ENCODE measurements at regions not wholly inside any gene's neighbourhood (a gene's known extent, or its start where the extent isn't known, plus 50 kb on each side); places are given as distances from the start of the nearest gene placed in this dataset.

DNA sequence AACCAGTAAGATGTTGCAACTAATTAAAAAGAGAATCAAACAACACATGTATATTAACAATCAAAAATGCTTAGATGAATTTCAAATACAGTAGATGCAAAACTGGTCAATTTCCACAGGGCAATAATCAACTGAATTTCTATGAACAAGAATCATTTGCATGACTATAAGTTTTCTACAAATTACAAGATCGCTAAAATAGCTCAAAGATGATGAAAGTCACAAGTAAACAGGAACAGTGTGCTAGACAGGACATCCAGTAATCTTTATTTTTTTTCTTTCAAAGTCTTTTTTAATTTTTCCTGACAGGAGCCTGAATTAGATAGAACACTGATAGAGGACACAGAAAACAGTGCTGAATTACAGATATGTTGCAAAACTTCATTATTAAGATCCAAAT, 608.2 kb upstream of the DAB2 start:
- no peak for DNase-seq

DNA sequence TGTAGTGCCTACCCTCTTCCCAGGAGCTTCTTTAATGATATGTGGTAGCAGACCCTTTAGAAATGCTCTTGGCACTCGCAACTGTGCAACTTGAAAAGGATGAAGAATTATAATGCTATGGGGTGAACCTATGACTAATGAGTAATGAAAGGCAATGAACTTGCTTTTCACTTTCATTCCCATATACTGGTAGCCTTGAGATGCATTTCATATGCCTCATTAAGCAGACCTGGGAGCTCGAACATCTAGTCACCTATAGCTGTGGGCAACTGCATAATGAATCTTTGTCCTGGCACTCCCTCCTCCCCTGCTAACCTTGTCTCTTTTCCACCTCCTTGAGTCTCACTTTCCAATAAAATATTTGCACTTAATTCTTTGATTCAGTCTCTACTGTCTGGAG, 605.9 kb upstream of the DAB2 start:
- no peak for DNase-seq

DNA sequence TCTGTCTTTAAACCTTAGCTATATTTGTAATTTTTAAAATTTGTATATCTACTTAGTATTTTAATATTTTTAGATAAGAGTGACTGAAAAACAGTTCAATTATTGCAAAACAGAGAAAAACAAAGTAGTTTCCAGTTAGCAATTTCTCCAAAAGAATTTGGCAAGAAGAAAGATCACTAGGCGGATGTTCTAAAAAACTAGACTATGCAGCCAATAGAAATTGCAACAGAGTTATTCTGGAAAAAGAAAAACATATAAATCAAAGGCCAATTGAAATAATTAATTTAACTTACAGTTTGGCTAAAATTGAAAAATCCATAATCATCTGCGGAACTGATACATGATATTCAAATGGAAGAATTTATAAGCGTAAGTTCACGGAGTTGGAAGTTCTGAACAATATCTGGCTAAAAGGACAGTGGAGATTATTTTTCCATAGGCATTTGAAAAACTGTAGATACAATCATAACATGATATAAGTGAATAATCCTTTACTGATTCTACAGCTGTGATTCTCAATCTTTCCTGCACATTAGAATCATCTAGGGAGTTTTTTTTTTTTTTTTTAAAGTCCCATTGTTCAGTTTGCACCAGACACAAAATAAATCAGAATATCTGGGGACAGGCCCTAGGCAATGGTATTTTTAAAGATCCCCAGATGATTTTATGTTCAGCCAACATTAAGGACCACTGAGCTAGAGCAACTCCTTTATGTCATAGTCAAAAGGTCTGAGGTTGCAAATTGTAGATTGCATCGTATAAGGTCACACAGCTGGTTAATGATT, 605.1 kb upstream of the DAB2 start:
- no peak for DNase-seq

DNA sequence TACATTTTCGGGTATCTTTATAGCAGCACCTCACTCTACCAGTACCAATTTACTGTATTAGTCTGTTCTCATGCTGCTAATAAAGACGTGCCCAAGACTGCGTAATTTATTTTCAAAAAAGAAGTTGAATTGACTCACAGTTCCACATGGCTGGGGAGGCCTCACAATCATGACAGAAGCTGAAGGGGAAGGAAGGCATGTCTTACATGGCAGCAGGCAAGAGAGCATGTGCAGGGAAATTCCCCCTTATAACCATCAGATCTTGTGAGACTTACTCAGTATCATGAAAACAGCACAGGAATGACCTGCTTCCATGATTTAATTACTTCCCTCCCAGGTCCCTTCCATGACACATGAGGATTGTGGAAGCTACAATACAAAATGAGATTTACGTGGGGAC, 602.6 kb upstream of the DAB2 start:
- DNase-seq, result no peak

DNA sequence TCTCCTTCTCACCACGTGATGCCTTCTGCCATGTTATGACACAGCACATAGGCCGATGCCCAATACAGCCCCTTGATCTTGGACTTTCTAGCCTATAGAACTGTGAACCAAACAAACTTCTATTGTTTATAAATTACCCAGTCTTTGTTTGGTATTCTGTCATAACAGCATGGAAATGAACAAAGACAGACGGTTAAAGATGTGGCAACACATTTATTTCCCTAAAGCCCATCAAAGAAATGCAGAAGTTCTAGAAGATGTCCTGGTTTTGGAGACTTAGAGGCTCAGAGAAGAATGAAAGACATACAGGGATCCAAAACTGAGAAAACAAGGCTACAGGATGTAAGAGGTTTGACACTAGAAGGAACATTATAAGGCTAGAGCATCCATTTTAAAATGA, 600.8 kb upstream of the DAB2 start:
- no peak for DNase-seq

DNA sequence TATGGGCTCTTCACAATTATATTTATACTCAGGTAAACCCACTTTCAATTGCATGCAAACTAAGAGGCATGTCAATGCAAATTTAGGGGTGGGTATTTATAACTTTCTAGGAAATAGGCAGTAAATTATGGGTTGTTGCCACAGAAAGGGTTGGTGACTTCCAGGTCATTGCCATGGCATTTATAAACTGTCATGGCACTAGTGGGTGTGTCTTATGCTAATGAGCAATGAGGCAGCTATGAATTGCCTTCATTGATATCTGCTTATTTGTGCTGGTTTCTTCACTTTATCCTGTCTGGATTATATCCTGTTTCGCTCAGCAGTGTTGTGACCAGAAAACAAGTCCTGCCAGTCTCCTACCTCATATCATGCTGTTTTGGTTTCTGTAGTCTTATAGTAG, 597.3 kb upstream of the DAB2 start:
- no peak for DNase-seq

DNA sequence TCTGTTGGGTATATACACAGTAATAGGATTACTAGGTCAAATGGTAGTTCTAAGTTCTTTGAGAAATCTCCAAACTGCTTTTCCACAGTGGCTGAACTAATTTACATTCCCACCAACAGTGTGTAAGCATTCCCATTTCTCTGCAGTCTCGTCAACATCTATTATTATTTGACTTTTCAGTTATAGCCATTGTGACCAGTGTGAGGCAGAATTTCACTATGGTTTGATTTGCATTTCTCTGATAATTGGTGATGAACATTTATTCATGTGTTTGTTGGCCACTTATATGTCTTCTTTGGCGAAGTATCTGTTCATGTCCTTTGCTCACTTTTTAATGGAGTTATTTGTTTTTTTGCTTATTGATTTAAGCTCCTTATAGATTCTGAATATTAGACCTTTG, 596.2 kb upstream of the DAB2 start:
- DNase-seq, result no peak

DNA sequence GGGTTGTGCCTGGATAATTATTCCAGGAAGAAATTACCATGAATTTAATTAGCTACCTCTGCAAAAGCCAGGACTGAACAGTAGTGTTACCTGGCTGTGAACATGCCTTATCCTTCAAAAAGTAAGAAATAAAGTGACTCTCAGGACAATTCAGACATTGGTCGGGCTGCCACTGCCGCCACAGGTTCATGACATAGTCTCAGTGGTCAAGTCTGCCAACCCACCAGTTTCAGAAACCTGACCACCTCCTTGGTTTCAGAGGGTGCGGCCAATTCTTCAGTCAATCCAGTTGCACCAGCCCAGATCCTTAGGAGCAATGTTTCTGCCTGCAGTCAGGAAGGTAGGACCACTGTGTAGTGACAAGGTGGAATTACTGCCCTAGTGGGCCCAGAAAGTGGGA, 593.1 kb upstream of the DAB2 start:
- no peak for DNase-seq

DNA sequence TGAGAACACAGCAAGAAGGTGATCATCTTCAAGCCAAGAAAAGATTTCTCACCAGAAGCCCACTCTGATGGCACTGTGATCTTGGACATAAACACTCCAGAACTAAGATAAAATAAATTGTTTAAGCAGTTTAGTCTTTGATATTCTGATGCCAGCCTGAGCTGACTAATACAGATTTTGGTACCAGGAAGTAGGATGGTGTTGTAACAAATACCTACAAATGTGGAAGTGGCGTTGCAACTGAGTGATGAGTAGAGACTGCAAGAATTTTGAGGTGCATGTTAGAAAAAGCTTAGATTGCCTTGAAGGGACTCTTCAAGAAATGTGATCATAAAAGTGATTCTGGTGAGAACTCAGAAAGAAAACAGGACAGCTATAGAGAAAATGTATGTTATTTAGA, 592.4 kb upstream of the DAB2 start:
- no peak for DNase-seq

DNA sequence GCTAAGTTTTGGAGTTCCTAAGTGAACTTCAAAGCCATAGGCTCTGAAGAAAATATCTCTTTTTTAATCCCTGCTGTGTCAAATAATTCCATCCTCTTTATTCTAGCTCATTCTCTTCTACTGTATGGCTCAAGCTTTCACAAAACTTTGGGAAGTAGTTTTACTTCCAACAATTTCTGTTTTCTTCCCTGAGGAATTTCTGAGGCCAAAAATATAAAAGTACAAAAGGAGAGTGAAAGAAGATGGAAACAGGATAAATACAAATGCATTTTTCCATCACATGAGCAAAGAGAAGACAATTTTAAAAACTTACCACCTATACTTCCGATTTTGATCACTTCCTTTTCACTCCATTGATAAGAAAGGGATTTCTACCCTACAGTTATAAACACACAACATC, 585.7 kb upstream of the DAB2 start:
- no peak for DNase-seq

DNA sequence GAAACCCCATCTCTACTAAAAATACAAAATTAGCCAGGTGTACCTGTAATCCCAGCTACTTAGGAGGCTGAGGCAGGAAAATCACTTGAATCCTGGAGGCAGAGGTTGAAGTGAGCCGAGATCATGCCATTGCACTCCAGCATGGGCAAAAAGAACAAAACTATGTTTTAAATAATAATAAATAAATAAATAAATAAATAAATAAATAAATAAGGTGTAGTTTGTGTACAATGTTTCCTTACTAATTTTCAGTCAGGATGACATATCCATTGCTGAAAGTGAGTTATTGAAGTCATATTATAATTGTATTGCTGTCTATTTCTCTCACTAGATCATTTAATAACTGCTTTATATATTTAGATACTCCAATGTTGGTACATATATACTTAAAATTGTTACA, 581.5 kb upstream of the DAB2 start:
- no peak for DNase-seq

DNA sequence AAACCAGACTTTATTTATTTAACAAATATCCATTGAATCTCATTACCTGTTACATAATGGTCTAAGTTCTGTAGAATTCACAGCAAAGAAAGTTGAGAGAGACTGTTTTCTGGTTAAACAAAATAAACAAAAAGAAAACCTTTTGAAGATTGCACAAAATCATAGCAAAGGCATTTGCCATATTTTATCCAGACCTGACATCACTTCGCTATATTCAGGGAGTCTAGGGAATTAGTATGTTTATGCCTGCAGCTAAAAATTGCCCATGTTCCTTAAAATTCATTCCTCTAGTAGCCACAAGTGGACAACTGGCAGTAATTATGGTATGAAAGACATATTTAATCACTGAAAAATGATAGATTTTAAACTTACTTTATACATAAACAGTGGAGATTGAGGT, 577.0 kb upstream of the DAB2 start:
- no peak for DNase-seq

DNA sequence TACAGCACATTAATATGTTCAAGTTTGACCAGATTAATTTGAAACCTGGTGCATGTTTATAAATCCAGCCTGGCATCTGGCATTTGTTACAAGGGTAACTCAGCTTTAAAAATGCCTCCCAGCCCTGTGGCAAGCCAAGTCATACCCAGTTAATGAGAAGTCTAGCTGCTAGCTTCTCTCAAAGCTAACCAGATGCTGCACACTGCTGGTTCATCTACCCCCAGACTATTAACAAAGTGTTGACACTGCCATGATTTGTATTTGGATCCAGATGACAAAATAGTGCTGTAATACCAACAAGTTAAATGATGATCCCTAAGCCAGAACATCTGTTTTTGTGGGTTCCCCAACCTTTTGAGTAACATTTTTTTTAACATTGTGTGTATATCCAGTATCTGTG, 573.7 kb upstream of the DAB2 start:
- DNase-seq, result no peak

DNA sequence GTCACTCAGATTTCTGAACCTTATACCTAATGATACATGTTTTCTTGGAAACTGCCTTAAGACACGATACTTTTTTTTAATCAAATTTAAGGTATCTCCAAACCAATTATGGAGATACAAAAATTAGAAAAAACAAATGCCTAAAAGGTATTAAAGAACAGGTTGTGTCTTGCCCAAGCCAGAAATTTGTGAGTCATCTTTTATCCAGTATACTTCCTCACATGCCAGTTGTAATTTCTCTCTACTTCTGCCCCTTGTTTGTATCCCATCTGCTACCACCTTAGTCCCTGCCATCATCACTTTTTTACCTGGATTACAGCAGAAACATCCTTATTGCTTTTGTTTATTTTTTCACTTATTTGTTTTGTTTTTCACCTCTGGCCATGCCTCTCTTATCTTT, 571.2 kb upstream of the DAB2 start:
- no peak for DNase-seq

DNA sequence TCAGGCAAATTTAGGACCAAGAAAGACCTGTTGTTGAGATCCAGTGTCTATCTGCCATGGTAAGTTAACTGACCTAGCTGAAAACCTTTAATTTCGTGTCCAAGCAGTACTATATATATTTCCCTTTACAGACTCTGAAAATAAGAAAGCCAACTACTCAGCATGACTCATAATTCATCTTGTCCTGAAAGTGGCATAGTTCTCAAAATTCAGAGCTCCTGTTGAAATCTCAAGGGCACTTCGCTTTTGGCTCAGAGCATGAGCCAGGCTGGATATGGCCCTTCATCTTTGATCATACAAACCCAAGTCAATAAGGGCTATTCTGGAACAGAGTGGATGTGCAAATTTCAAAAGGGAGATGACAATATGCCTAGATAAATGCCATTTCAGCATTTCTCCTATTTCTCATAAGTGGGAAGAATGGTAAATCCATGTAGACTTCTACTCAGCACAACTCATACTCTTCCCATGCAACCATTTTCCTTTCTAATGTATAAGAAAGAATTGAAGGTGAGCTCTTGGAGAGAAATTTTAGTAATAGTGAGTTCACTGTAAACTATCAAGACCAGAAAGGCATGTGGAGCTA, 567.9 kb upstream of the DAB2 start:
- no peak for DNase-seq

DNA sequence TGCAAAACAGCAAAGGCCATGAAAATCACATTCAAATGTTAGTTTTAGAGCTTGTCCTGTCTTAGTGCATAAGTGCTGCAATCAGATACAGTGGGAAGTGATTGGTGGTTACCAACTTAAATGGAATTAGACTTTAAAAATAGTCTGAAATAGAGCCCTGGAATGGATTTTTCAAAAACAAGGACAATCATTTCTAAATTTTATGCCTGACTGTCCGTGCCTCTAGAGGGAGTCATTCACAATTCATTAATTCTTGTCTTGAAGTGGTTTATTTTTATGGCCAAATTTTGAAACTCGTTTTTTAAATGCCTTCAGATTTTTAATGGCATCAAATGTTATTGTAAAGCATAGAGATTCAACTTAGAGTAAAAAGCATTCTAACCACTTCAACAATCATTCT, 561.8 kb upstream of the DAB2 start:
- DNase-seq, result no peak

DNA sequence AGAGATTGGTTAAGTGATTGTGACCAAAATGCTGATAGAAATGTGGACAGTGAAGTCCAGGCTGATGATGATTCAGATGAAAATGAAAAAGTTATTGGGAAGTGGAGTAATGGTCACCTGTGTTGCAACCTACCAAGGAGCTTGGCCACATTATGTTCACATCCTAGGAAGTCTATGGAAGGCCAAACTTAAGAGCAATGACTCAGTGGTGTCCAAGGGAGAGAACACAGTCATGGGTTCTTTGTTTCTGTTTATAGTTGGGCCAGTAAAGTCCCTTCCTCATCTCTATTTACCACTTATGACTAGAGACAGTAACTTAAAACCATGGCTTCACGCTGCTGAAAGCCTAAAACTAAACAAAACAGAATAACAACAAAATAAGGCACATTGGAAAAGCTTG, 555.3 kb upstream of the DAB2 start:
- no peak for DNase-seq

DNA sequence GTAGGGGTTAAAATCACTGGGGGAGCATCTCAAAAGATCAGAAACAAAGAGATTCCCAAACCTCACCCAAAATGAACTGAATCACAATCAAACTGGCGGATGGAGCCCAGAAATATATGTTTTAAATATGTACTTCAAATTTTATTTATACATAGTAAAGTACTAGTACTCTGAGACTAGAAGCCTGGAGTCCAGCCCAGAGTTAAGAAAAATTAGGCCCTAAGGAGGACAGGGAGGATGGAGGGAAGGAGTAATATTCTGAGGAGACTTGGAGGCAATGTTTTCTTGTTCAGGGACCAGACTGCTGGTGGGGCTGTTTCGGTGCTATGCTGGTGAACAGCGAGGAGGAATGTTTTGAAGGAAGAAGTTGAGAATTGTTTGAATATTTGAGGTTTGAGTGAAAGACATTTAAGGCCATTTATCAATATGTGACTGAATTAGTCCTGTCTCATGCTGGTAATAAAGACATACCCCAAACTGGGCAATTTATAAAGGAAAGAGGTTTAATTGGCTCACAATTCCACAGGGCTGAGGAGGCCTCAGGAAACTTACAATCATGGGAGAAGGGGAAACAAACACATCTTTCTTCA, 552.4 kb upstream of the DAB2 start:
- no peak for DNase-seq

DNA sequence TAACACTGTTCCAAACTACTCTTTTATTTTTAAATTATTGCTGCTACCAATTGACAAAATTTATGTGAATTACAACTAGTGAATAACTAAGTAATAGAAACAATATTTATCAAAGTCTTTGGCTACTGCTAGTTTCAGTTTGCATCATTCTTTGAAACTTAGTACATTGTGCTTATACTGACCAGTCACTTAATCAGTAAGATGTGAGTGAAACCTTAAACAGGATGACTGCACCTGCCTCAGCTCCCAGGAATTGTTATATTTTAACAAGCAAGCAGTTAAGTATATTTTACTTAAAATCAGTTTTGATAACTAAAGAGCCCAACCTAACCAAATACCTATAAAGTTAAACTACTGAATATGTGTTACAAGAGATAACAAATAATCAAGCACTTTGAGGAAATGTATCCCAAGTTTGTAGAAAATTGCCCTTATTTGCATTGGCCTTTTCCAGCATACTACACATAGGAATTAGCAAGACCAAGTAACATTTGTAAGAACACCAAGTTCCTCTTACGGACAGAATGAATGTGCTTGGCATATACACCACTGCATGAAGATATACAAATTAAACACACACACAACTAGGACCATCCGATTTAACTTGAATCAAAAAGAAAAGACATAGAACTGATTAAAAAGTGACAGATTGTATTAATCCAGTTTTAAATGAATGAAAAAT, 545.5 kb upstream of the DAB2 start:
- no peak for DNase-seq

DNA sequence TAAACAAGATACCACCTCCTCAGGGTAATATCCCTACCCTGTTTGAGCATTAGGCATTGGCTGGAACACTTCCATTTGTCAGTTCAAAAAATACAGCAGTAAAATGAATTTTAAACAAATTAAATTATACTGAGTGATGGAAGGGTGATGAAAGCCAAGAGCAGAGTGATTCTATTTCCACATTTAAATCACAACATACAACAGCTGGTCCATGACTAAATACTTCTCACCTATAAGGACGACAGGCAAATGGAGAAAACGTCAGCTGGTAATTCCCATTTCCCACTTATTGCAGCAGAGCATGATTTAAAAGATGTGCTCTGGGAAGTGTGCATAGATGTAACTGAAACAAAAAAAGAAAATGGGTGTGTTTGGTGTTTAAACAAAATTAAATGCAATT, 543.6 kb upstream of the DAB2 start:
- DNase-seq, result no peak

DNA sequence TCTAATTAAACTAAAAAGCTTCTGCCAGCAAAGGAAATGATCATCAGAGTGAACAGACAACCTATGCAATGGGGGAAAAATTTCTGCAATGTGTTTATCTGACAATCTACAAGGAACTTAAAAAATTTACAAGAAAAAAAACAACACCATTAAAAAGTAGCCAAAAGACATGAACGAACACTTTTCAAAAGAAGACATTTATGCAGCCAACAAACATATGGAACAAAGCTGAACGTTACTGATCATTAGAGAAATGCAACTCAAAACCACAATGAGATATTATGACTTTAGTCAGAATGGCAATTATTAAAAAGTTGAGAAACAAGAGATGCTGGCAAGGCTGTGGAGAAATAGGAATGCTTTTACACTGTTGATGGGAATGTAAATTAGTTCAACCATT, 530.4 kb upstream of the DAB2 start:
- no peak for DNase-seq

DNA sequence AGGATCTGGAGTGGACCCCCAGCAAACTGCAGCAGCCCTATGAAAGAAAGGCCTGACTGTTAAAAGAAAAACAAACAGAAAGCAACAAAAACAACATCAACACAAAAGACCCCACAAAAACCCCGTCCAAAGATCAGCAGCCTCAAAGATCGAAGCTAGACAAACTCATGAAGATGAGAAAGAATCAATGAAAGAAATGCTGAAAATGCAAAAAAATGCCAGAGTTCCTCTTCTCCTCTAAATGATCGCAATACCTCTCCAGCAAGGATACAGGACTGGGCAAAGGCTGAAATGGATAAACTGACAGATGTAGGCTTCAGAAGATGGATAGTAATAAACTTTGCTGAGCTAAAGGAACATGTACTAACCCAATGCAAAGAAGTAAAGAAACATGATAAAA, 526.3 kb upstream of the DAB2 start:
- no peak for DNase-seq

DNA sequence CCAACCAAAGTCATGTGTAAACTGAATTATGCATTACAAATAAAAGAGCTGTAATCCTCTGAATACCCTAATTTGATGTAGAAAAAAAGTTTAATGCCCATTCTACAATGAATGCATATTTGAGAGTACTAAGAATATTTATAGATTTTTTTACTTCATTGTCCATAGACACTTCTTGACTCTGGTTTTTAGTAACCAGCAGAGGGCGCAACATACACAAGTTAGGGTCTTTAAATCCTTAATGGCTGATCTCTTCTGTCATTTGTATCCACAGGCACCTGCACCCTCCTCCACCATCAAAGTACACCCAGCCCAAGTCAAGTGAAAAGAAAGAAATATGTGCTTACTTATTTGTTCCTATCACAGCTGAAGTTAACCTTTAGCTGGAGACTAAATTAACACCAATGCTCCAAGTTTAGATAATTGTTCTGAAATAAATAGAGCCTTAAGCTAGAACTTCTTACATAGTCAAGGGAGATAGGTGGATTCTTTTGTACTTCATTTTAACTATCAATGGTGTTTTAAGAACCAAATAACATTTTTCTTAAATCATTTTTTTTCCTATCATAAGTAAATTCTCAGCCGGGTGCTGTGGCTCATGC, 524.2 kb upstream of the DAB2 start:
- peak; percentile 13 for DNase-seq

DNA sequence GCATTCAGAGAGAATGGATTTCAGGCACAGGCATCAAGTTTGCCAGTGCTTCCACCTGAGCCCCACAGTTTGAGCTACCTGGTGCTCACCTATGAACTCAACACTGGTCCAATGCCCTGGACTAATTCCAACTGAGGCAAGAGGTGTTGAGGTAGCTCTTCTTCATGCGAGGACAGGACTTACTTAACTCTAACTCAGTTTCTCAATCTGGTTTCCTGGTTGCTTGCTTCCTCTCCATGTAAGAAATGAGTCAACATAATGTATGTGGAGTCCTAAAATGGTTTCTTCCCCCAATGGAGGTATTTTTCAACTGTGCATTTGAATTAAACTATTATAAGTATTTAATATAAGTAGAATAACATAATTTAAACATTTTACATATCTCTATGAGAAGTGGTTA, 523.6 kb upstream of the DAB2 start:
- DNase-seq, result no peak
